CD4-positive, alpha-beta T cell treated with Interleukin-4 for 1 hour (primary cell): ENCODE measurements at regions not wholly inside any gene's neighbourhood (a gene's known extent, or its start where the extent isn't known, plus 50 kb on each side); places are given as distances from the start of the nearest gene placed in this dataset.

ENCODE experiments used
- DNase-seq, 2 donors: peaks; one replicate each; pipeline ENCODE4 v3.0.0-alpha.2; 2020 to 2022

DNA sequence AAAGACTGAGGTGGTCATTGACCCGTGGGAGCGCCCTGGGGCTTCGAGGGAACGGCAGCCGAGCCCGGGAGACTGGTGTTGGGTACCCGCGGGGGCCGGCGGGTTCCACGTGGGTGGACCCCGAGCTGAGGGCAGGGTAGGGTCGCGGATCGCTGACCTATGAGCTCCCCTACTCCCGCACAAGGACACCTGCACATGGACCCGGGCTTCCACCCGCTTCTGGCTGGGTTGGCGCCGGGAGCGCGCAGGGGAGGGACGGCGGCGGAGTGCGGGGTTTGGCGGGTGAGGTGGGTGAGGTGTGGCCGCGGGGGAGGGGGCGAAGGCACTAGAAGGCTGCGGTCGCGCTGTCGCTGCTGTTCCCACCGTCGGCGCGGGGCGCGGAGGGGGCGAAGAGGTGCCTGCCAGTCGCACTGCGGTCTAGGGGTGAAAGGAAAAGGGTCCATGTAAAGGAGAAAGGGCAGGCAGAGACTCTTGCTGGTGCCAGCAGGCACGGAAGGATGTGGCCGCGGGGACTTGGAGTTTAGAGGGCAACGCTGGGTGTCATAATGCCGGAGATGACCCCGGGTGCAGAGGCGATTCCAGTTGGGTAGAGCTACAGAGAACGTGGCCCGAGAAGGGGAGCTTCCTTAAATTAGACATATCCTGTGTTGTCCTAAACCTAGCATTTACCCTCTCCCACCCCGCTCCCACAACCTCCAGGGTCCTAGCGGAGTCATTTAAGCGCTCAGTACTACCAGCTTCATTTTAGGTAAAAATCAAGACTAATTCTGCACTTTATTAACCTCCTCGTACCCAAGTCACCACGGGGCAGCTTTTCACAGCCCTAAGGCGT lies 245.9 kb upstream of the TOPAZ1 start:
- DNase-seq: no peak

DNA sequence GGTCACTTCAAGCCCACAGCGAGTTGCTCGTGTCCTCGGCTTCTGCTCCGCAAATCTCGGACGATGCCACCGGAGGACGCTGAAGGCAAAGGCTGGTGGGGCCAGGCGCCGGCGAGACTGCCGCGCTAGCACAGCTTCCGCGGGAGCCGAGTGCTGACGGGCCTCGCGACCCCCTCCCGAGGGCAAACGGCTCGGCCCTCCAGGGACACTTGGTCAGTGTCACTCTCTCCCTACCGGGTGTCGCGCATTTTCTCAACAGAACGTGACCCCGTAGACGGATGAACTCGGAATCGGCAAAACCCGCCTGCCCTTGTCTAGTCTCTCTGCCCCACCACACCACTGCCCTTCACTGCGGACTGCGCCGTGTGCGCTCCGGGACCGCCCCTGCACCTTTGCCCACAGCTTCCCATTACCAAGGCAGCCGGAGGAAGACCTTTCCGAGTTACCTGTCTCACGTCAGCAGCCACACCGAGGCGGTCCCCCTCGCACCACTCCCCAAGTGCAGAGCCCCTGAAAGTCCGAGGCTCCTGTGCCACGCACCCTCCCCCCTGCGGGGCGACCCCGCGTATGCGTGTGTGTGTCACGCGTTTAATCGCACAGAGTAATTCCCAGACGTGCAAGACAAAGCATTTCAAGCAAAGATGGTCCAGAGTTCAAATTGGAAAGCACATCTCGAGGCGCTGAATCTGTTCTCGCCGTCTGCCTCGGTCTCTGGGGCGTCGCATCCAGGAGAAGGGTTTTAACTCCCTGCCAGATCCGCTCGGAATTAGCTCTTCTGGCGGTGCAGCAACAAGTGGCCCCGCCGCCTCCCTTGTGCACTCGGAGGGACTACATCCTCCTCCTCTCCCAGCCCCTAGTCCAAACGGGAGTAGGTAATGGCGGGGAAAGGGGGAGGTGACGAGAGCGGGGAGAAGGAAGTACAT lies 245.0 kb upstream of the TOPAZ1 start:
- DNase-seq: no peak

DNA sequence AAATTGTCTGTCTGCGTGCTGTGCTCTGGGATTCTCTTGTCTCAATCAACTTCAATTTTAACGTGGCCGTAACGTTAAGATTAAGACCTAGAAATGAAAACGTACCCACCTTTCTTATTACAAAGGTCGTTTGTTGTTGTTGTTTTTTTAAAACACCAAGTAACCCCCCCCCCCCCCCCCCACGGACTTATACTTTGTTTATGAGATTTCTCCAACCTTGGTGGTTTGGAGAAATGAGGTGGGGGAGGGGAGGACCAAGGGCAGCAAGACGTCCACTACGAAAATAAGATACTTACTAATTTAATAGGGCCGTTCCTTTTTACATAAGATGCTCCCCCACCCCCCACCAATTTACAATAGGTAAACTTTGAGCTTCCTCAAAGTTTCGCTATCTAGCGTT lies 244.4 kb upstream of the TOPAZ1 start:
- no peak for DNase-seq

DNA sequence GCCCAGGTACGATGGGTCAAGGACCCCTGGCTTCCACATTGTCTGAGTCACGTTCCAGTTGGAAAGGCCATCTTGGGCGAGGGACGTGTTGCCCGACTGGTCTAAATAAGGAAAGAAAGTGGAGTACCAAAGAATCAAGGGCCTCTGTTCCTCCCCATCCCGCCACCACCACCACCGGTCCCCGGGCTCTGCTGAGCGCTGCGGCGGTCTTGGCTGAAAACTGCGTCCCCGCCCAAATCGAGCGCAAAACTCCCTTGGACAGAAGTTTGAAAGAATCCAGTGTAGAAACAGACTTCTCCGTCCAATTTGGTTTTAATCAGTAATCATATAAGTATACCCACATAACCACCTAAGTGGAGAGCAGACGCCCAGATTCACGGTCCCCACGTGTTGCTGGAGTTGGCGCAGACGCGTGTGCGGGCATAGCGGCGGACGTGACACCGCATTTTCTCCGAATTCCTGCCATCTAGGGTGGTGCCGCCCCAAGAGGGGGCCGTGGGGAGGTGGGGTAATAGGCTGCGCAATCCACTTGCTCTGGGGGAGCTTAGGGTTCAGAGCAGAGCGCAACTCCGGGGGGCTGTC lies 243.8 kb upstream of the TOPAZ1 start:
- DNase-seq: no peak

DNA sequence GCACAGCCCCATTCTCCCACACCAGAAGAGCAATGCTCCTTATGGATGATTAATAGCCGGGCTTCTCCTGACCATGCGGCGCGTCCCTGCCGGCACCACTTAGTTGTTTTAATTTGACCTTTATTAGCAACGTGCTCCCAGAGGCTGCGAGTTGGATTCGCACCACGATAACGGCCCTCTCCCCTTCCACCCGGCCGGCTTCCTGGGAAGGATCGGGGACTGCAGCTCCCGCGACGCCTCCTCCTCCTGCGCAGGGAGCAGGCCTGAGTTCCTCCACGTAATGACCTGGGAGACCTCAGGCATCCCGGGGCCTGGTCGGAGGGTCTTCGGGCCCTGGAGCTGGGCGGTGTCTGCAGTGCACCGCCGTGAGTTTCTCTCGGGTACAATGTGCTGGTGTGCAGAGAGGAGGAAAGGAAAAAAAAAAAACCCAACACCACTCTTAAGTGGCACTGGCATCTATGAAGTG lies 243.3 kb upstream of the TOPAZ1 start:
- no peak for DNase-seq

DNA sequence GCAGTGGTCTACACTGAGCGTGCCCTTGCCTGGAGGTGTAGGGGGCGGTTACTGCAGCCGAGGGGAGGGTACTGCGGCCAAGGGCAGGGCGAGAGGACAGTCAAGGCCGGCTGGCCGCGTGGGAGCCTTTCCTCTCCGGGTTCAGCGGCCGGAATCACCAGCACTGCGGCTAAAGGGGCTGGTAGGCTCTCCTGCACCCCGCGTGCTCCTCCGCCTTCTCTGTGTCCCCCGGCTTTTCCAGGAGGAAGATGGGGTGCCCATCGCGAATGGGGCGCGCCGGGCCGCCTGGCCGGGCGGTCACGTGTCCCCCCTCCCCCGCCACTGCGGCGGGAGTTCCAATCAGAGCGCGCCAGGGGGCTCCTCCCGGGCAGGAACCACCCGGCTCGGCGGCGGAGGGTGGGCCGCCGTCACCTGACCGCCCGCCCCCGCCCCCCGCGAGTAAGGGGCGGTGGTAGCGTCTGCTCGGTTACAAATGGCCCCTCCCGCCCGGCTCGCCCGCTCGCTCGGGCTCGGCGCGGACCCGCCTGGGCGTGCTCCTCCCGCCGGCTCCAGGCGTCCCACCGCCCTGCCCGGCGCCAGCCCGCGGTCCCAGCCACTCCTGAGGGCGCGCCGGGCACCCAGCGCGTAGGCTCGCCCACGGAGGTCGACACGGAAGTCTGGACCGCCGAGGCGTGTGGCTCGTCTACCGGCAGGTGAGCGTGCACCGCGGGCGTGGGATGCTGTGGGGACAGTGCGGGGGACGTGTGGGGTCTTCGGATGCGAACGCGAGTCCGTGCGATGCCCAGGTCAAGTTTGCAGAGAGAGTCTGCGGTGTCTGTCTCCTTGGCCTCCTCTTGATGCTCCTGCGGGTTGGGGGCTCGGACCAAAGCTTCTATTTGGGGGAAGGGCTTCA lies 242.6 kb upstream of the TOPAZ1 start:
- DNase-seq: no peak

DNA sequence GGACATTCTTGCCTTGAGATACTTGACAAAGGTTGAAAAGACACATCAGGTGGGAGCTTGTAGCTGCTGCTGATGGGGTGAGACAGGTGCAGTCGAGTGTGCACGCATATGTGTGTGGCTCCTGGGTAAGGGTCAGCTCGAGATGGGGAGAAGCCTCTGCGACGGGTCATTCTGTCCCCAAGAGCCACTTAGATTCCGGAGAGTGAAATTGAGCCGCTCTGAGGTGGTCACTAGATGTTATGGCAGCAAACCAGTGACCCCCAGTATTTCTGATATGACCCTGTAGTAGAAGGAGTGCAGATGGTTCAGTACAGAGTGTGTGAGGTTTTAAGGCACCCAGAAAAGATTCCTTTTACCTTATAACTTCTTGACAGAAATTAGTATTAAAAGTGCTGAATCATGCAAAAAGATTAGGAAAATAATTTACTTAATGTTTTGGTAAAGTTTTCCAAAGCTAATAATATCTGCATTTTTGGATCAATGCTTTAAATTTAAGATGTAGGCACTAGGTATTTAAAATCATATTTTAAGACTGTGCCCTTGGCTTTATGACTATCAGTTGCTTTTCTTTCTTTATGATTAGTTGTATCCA lies 241.9 kb upstream of the TOPAZ1 start:
- DNase-seq: no peak

DNA sequence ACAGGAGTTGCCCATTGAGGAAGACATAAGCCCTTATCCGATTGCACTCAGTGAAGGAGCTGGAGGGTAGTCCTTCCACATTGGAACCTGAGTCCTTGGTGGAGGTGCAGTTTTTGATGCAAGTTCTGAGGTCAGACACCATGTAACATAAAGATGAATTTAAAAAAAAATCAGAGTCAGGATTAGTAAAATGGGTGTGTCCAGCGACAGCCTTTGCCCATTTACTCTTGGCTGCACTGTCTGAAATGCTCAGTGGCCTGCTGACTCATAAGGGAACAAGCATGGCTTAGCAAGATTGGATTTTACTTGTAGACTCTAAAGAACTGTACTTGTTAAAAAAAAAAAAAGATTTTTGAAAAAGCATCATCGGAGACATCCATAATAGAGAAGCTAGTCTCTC lies 241.1 kb upstream of the TOPAZ1 start:
- DNase-seq: no peak

DNA sequence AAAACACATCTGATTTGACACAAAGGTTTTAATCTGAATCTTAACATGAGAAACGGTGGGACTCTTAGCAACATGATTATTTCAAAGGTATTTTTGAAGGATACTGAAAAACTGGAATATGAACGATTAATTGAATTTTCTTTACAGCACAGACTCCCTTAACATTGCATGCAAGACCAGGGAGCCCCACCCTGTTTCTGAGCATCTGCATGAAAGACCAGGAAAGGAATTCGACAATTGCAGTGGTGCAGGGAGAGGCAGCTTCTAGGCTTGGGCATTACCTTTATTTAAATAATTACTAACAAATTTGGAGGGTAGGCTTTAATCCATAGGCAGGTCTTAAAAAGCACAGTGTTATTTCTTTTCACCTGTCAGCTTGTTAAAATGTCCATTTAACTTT lies 240.6 kb upstream of the TOPAZ1 start:
- DNase-seq: no peak

DNA sequence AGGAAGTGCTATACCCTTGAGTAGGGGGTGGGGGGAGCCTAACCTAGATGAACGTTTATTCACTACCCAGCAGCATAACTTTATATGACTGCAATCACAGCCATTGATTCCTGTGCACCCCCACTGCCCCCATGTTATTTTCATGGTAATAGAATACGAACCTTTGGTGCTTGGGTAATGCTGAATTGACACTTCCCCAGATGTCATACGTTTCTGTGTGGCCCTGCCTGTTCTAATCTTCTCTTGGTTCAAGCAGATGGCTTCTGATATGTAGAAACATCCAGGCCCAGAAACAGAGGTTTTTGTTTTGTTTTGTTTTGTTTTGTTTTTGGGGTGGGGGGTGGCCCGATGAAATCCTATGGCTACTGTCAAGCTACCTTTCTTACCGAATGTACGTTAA lies 237.9 kb upstream of the TOPAZ1 start:
- DNase-seq: no peak

DNA sequence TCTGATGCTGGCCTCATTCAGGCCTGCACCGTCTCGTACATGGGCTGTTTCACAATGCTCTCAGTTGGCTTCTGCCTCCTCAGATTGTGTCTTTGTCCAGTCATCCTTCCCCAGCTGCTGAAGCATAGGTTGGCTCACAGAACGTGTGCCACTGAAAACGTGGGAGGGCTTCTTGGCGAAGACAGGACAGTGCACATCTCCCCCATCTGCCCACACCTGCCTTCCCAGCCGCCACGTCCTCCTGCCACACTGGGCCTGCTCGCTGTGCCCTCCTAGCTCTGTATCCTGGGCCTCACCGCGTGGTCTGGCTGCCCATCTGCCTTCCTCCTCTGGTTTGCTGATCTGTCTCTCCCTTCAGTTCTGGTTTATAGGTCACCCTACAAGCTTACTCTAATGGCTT lies 230.0 kb upstream of the TOPAZ1 start:
- no peak for DNase-seq

DNA sequence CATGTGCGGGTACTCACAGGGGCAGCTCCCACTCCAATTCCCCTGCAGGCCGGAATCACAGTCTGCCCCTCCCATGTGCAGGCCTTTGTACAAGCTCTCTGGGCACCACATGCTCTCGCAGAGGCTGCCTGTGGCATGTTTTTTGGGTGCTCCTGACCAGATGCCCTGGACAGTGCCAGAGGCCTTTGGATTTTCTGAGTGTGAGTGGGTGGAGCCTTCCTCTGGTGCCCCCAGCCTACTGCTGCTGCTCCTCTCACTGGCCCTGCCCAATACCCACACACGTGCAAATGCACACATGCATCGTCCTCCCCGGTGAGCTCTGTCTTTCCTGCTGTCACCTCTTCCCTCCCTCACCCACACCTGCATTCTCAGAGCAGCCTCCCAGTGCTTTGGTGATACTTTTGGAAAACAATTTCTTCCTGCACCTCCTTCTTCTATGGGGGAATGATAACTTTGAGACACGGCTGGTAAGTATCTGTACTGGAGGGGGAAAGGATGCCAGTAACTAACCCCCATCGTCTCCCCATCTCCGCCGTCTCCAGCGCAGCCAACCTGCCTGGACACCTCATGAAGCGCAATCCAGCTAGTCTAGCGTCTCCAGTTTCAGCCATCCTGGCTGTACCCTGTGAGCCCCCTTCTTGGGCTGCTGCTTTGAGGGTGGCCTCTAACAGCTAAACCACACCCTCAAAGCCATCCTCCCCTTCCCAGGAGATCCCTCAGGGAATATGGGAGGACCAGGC lies 229.4 kb upstream of the TOPAZ1 start:
- no peak for DNase-seq

DNA sequence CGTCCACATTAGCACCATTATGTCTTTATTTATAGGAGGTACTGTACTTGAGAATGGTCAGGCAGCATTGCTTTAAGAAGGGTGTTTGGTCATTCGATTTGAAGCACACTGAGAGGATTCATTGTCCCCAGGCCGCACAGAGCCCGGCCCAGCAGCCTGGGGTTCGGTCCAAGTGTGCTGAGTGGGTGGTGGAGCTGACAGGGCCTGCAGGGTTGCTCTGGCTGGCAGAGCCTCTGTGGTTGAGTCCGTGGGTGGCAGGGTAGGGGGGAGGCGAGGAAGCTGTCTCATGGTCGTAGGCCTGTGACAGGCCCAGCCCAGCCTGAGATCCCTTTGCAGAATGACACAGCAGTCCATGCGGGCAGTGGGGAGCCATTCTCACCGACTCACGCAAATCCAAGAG lies 227.7 kb upstream of the TOPAZ1 start:
- no peak for DNase-seq

DNA sequence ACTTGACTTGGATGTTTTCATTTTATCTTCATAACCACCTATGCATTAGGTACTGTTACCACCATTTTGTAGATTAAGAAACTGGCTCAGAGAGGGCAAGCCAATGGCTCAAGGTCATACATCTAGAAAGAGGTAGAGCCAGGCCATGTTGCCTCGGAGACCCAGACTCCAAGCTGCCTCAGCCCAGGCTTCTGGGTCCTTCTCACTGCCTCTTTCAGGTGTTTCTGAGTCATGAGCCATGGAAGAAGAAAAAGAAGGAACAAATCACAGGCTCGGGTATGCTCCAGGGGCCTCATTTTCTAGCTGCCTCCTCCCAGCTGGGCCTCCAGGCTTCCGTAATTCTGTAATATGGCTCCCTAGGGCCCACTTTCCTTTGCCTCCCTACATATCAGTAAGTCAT lies 226.5 kb upstream of the TOPAZ1 start:
- no peak for DNase-seq

DNA sequence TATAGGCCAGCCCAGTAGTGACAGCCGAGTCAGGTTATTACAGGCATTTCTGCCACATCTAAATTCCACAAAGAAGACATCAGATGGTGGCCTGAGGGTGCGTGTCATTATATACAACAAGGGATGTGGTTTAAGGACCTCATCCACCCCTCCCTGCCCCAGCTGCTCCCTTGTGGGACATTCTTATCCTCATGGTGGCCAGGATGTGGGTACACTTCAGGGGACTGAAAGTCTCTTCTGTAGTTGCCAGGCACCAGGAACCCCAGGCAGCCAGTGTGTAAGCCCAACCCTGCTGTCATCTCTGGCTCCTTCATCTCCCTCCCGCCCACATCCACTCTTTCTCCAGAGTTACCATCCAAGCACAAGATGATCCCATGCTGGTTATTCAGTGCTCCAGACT lies 224.9 kb upstream of the TOPAZ1 start:
- no peak for DNase-seq

DNA sequence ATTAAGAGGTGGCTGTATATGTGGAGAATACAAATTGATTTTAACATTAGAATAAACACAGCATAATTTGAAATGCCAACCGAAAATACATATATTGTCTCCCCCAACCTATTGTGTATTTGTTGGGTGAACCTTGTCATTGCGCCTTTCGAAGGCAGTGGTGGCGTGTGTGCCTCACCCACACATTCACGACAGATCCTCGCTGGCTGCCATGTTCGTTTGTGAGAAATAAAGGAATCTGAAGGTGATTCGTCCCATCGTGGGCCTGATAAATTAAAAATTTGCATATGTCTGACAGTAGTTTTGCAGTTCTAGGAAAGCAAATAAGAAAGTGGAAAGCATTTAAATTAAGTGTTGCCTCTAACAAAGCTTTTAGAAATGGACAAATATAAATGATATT lies 222.8 kb upstream of the TOPAZ1 start:
- DNase-seq: no peak

DNA sequence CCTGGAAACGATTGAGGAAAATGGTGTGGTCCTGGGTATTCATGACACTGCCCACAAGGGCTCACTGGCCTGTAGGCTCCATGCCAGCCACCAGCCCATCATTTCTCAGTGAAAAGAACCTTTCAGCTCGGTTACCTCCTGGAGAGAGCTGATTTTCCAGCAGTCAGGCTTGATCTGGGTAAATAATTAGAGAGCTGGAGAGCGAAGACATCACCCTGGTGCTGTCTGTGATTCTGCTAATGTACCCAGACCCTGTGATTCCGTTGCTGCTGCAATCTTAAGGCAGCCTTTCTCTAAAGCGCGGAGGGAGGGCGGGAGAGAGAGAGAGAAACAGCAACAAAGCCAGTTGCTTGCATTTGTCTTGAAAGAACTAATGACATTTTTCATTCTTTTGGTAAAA lies 221.9 kb upstream of the TOPAZ1 start:
- no peak for DNase-seq

DNA sequence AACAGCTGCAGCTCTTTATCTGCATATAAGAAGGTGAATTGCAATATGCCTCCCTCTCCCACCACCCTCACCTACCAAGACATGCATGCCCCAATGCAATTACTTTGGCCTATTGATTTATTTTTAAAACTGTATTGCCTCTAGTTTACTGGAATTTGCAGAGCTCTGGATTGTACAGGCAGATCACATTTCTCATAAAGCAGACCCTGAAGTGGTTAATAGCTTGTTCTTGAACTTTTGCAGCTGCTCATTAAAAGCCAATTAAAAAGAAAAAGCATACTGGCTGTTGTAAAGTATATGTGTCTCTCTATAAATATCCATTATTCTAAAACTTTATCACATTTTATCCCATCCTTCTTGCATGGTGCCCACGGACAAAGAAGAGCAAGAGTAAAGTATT lies 221.5 kb upstream of the TOPAZ1 start:
- no peak for DNase-seq

DNA sequence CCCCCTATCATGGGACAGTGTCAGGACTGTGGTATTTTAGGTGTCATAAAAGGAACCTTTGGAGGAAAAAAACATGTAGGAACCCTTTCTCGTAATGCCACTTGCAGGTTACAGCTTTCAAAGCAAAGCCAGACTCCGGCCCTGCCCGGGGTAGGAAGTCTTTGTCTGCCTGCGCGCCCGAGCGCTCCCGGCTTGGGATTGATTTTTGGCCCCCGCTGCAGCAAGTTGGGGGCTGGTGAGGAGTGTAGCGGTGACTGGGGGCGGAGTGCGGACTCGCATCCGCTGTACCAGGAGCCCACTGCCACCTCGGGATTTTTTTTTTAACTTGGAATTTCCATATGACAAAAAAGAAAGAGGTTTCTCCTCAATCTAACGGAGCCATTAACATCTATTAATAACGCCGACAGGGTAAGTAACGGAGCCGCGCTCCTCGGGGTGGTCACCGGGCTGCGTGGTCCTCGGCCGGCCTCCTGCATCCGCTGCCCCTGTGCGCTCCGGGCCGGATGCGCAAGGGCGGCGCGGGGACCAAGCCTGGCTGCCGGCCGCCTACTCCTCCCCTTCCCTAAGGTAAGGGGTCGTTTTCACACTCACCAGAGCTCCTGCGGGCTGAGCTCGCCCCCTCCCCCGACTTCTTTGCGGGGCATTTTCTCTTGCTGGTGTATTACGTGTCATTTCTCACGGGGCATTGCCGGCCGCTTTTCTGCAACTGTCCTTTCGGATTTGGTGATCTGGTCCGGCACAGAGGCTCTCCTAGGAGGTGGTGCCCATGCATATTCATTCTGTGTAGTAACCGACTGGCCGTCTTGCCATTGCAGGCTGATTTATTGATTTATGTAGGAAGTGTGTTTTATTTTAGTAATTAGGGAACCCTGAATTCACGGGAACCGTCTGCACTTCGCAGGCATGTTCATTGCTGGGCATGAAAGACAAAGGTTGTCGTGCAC lies 219.8 kb upstream of the TOPAZ1 start:
- no peak for DNase-seq

DNA sequence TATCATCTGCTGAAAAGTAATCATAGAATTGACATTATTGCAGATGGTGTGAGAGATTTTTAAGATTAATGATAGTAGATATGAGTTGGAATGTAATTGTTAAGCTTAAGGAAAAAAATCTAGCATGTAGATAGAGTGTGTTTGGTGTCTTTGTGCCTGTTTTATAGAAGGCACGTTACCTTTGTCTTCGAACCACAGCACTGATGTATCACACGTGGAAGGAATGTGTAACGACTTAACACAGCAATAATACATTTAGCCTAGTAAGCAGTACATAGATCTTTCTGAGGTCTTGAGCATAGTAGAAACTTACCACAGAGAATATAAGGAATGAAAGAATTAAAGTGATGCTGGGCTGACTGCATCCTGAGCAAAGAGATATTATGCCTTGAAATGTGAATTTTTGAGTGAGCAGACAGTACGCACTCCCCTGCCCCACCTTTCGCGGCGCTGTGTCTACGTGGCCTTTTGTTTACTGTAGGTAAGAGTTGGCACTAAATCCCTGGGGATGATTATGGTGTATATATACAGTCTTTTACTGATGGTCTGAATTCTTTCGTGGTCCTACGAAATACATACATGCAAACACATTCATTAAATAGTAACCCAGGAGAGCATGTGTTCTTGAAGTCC lies 217.6 kb upstream of the TOPAZ1 start:
- DNase-seq: no peak
